Medulla oblongata (tissue), 1 donor: ENCODE measurements at regions not wholly inside any gene's neighbourhood (a gene's known extent, or its start where the extent isn't known, plus 50 kb on each side); places are given as distances from the start of the nearest gene placed in this dataset.
"Not testable (repeated sequence)": the region's sequence is repeated elsewhere in the genome, so short reads cannot be mapped to it uniquely, and the experiment has no call there.

Experiments used
- DNase-seq: peaks from one replicate; pipeline ENCODE4 v3.0.0-alpha.2; 2015; ENCODE audit errors: extremely low spot score

GRCh38 chr2:208608122-208608835, 201.7 kb downstream of the PTH2R start:
- no peak for DNase-seq

- DNase-seq = no peak
These were observed 202.7 kb downstream of the PTH2R start for GRCh38 chr2:208609166-208609804.

GRCh38 chr2:208615675-208616074, 209.1 kb downstream of the PTH2R start:
- not testable (repeated sequence) for DNase-seq

GRCh38 chr2:208618220-208618619, 211.6 kb downstream of the PTH2R start:
- DNase-seq = no peak

GRCh38 chr2:208619993-208620392, 213.4 kb downstream of the PTH2R start:
- DNase-seq = no peak

GRCh38 chr2:208620487-208620978, 213.9 kb downstream of the PTH2R start:
- no peak for DNase-seq

GRCh38 chr2:208627110-208627884, 220.7 kb downstream of the PTH2R start:
- no peak for DNase-seq

- no peak for DNase-seq
These were observed 221.3 kb downstream of the PTH2R start for GRCh38 chr2:208627916-208628315.

GRCh38 chr2:208638059-208638458, 231.5 kb downstream of the PTH2R start:
- DNase-seq = no peak

- no peak for DNase-seq
These were observed 235.7 kb downstream of the PTH2R start for GRCh38 chr2:208642125-208642779.

GRCh38 chr2:208643145-208643544, 236.6 kb downstream of the PTH2R start:
- DNase-seq = no peak

- DNase-seq = no peak
These were observed 238.6 kb downstream of the PTH2R start for GRCh38 chr2:208645226-208645625.

GRCh38 chr2:208648368-208648767, 241.8 kb downstream of the PTH2R start:
- no peak for DNase-seq

GRCh38 chr2:208653383-208653782, 246.8 kb downstream of the PTH2R start:
- DNase-seq = no peak

GRCh38 chr2:208654056-208654455, 247.5 kb downstream of the PTH2R start:
- DNase-seq = no peak

- no peak for DNase-seq
These were observed 250.9 kb downstream of the PTH2R start for GRCh38 chr2:208657468-208657867.

- no peak for DNase-seq
These were observed 262.8 kb downstream of the PTH2R start for GRCh38 chr2:208669394-208669793.

GRCh38 chr2:208671284-208671683, 264.7 kb downstream of the PTH2R start:
- no peak for DNase-seq

GRCh38 chr2:208671886-208672680, 265.5 kb downstream of the PTH2R start:
- DNase-seq = no peak

GRCh38 chr2:208673631-208674030, 267.0 kb downstream of the PTH2R start:
- no peak for DNase-seq

GRCh38 chr2:208674919-208675318, 268.3 kb downstream of the PTH2R start:
- no peak for DNase-seq
